GM12873 (cell line): ENCODE measurements at regions not wholly inside any gene's neighbourhood (a gene's known extent, or its start where the extent isn't known, plus 50 kb on each side); places are given as distances from the start of the nearest gene placed in this dataset.

Source experiments
- TF ChIP-seq, protein P1 (sequence below): IDR thresholded peaks from 2 replicates; pipeline ENCODE4 v1.5.1; 2012; ENCODE audit warnings: low read depth, mild to moderate bottlenecking, moderate library complexity, low read length, control low read depth; ENCODE audit not compliant: insufficient read depth; ENCODE audit errors: missing control alignments

- TF ChIP-seq, protein P1, sequence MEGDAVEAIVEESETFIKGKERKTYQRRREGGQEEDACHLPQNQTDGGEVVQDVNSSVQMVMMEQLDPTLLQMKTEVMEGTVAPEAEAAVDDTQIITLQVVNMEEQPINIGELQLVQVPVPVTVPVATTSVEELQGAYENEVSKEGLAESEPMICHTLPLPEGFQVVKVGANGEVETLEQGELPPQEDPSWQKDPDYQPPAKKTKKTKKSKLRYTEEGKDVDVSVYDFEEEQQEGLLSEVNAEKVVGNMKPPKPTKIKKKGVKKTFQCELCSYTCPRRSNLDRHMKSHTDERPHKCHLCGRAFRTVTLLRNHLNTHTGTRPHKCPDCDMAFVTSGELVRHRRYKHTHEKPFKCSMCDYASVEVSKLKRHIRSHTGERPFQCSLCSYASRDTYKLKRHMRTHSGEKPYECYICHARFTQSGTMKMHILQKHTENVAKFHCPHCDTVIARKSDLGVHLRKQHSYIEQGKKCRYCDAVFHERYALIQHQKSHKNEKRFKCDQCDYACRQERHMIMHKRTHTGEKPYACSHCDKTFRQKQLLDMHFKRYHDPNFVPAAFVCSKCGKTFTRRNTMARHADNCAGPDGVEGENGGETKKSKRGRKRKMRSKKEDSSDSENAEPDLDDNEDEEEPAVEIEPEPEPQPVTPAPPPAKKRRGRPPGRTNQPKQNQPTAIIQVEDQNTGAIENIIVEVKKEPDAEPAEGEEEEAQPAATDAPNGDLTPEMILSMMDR: no peak
These were observed 58.5 kb downstream of the DLL1 start for GRCh38 chr6:170232186-170233002.

GRCh38 chr6:170231293-170232185 is 59.3 kb downstream of the DLL1 start:
- TF ChIP-seq, protein P1: no peak

- TF ChIP-seq, protein P1: no peak
These were observed 60.2 kb downstream of the DLL1 start for GRCh38 chr6:170230520-170231292.

DNA sequence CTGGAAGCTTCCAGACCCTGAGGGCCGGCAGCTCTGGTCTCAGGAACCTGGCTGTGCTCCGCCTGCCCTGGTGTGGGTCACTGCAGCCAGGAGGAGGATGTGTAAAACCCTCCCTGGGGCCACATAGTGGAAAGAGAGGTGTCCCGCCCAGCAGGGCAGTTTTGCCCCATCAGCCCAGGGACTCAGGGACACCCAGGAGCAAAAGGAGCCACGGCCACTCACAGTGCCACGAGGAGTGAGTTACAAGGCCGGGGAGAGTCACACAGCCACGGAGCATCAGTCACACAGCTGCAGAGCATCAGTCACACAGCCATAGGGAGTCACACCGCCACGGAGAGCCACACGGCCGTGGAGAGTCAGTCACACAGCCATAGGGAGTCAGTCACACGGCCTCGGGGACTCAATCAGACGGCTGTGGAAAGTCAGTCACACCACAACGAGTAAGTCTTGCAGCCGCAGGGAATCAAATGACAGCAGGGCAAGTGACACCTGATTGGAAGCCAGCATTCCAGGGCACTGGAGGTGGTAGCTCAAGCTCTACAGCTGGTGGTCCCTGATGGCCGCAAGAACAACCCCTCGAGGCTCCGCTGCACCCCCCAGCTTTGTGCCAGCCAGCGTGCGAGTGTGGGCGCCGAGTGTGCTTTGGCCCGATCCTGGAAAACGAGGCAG is 60.9 kb downstream of the DLL1 start:
- TF ChIP-seq, protein P1: no peak

DNA sequence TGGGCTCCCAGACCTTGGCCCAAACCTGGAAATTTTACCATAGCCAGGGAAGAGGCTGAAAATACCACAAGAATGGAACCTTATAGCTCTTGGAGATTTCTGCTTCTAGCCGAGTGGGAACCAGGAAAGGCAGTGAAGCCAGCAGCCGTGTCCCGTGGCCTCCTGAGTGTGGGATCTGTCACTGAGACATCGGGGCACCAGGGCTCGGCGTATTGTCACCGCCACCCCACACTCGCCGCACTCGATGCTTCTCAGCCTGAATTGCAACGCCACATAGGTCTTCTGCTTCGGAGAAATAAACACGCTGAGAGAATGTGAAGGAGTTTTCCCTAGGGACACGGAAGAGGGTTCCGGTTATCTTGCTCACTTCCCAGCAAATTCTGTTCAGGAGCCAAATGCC is 61.5 kb downstream of the DLL1 start:
- TF ChIP-seq, protein P1: no peak

DNA sequence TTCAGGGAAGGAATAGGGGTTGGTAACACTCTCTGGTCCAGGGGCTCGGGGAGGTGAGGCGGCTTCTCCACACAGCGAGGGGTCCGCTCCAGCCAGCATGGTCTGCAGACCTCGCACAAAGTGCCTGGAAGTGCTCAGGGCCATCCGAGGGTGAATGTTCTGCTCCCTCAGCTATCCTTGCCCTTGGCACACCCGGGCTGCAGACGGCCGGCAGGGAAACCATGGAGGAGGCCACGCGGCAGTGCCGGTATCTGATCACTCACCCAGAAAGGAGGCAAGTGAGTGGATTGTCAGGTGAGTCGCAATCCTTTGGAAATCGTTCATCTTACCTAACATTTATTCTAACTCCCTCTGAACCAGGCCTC is 62.0 kb downstream of the DLL1 start:
- TF ChIP-seq, protein P1: no peak
